GM12878 (cell line): ENCODE measurements at regions not wholly inside any gene's neighbourhood (a gene's known extent, or its start where the extent isn't known, plus 50 kb on each side); places are given as distances from the start of the nearest gene placed in this dataset.

ENCODE experiments used
- ATAC-seq: fragments of 200-7000 bp; cut with Tn5 transposase; 3 replicates; pipeline ENCODE4 v1.9.1; 2020; ENCODE audit warnings: mild to moderate bottlenecking, moderate library complexity
- BruUV-seq: library from RNA; stranded (reverse); fragments of 400-500 nt; replicated peaks from 2 replicates; lab custom pipeline; 2021; lab: Mats Ljungman, UMichigan
- CTCF ChIA-PET: fragments of 300-600 bp; sonication (Branson Sonifier 250); formaldehyde crosslinking; extraction: SDS; loops from one replicate; lab custom pipeline; 2021; ENCODE audit warnings: inconsistent platforms; lab: Yijun Ruan, JAX
- POLR2A ChIA-PET: fragments of 350-600 bp; formaldehyde crosslinking; extraction: SDS; loops from one replicate; lab custom pipeline; 2021; ENCODE audit warnings: inconsistent platforms; lab: Charles Lee
- RAD21 ChIA-PET: fragments of 300-600 bp; sonication (Branson Sonifier 250); formaldehyde crosslinking; loops from one replicate; lab custom pipeline; 2023; ENCODE audit warnings: antibody characterized with exemption; ENCODE audit not compliant: unreplicated experiment; lab: Charles Lee
- SMC1A ChIA-PET: fragments of 300-600 bp; sonication (Branson Sonifier 250); formaldehyde crosslinking; loops from one replicate; lab custom pipeline; 2023; ENCODE audit not compliant: unreplicated experiment, uncharacterized antibody; lab: Charles Lee
- DNase-seq: peaks from one replicate; pipeline ENCODE4 v3.0.0-alpha.2; 2011; ENCODE audit warnings: low read depth, low spot score
- FAIRE-seq: peaks from 3 replicates; lab custom pipeline; 2011; peaks lifted over from hg19 to GRCh38; lab: Jason Lieb, UNC
- H2AFZ ChIP-seq: 2 replicates; pipeline ENCODE4 v1.6.0; 2011; ENCODE audit warnings: low read depth, low read length, control low read depth; ENCODE audit not compliant: control insufficient read depth
- H3K27ac ChIP-seq: 2 replicates; pipeline ENCODE4 v1.5.1; 2011; ENCODE audit warnings: control low read depth; ENCODE audit not compliant: control insufficient read depth, insufficient read depth
- H3K27me3 ChIP-seq, 2 experiments: replicated peaks in 1 of 2; 2 replicates each; pipeline versions ENCODE4 v1.6.0 to v1.6.1; 2011; ENCODE audit warnings: low read length in 1 of 2; ENCODE audit not compliant: control insufficient read depth in 2 of 2, insufficient read depth in 2 of 2
- H3K36me3 ChIP-seq, 2 experiments: 2 replicates each; pipeline ENCODE4 v1.5.1; 2011; ENCODE audit warnings: low read length in 1 of 2; ENCODE audit not compliant: control insufficient read depth in 2 of 2, insufficient read depth in 2 of 2
- H3K4me1 ChIP-seq: 2 replicates; pipeline ENCODE4 v1.6.1; 2011; ENCODE audit warnings: mild to moderate bottlenecking, low read length, moderate library complexity, mixed read lengths; ENCODE audit not compliant: control insufficient read depth, insufficient read depth
- H3K4me2 ChIP-seq: 2 replicates; pipeline ENCODE4 v1.6.0; 2011; ENCODE audit warnings: control low read depth; ENCODE audit not compliant: control insufficient read depth, insufficient read depth
- H3K4me3 ChIP-seq: fragments of 200-600 bp; sonication (generic); 2 replicates; pipeline ENCODE4 v1.5.1; 2016
- H3K79me2 ChIP-seq: 2 replicates; pipeline ENCODE4 v1.6.0; 2011; ENCODE audit warnings: low read length; ENCODE audit not compliant: control insufficient read depth, insufficient read depth
- H3K9ac ChIP-seq: 2 replicates; pipeline ENCODE4 v1.8.0; 2011; ENCODE audit warnings: low read length, control low read depth, mixed read lengths; ENCODE audit not compliant: control insufficient read depth, insufficient read depth
- H3K9me3 ChIP-seq: replicated peaks from 3 replicates; pipeline ENCODE4 v1.5.1; 2011; ENCODE audit warnings: mild to moderate bottlenecking, low read length; ENCODE audit not compliant: control insufficient read depth, insufficient read depth
- H4K20me1 ChIP-seq: 2 replicates; pipeline ENCODE4 v1.6.0; 2011; ENCODE audit not compliant: control insufficient read depth, insufficient read depth
- MTA3 ChIP-seq: IDR thresholded peaks from 2 replicates; pipeline ENCODE4 v1.6.1; 2012; ENCODE audit warnings: low read length, inconsistent platforms, borderline replicate concordance
- NR2C2 ChIP-seq: IDR thresholded peaks from 2 replicates; pipeline ENCODE4 v1.6.1; 2011; ENCODE audit warnings: borderline replicate concordance, low read depth; ENCODE audit not compliant: control insufficient read depth, insufficient read length
- PAX5 ChIP-seq: IDR thresholded peaks from 2 replicates; pipeline ENCODE4 v1.6.1; 2011; ENCODE audit warnings: low read depth, low read length, borderline replicate concordance
- RAD21 ChIP-seq: IDR thresholded peaks from 2 replicates; pipeline ENCODE4 v1.6.1; 2011; ENCODE audit warnings: mild to moderate bottlenecking, low read depth, low read length, moderate library complexity; ENCODE audit not compliant: insufficient read depth
- RCOR1 ChIP-seq: conservative IDR thresholded peaks from 2 replicates; pipeline ENCODE4 v1.6.1; 2012; ENCODE audit warnings: low read depth, low read length, improper control_type of control experiment
- TBL1XR1 ChIP-seq: IDR thresholded peaks from 2 replicates; pipeline ENCODE4 v1.6.1; 2012; ENCODE audit warnings: low read depth, low read length, improper control_type of control experiment
- WGBS: methylation state at CpG from one replicate; pipeline ENCODE4 v1.1.6; 2016; ENCODE audit warnings: low lambda C conversion rate; ENCODE audit not compliant: insufficient replicate concordance, insufficient coverage; ENCODE audit errors: missing lambda C conversion rate; 5-methylcytosine and 5-hydroxymethylcytosine counted together
- in situ Hi-C: fragments of 300-500 bp; cut with MboI; formaldehyde crosslinking; loops from 9 replicates; pipeline ENCODE4 v1.14.3; 2018; ENCODE audit warnings: mixed read lengths
- intact Hi-C: fragments of 100-400 bp; cut with micrococcal nuclease; formaldehyde crosslinking; loops from one replicate; pipeline ENCODE4 v1.14.2; 2022; ENCODE audit not compliant: unreplicated experiment
- TF ChIP-seq, protein P1 (sequence below): fragments of 150-350 bp; IDR thresholded peaks from 2 replicates; pipeline ENCODE4 v1.6.1; 2014; ENCODE audit warnings: mild to moderate bottlenecking, low read depth, low read length
- TF ChIP-seq, protein P2 (sequence below): fragments of 450-650 bp; formaldehyde crosslinking; IDR thresholded peaks from 2 replicates; pipeline ENCODE4 v1.4.0; 2020; ENCODE audit warnings: mild to moderate bottlenecking, moderate library complexity

DNA sequence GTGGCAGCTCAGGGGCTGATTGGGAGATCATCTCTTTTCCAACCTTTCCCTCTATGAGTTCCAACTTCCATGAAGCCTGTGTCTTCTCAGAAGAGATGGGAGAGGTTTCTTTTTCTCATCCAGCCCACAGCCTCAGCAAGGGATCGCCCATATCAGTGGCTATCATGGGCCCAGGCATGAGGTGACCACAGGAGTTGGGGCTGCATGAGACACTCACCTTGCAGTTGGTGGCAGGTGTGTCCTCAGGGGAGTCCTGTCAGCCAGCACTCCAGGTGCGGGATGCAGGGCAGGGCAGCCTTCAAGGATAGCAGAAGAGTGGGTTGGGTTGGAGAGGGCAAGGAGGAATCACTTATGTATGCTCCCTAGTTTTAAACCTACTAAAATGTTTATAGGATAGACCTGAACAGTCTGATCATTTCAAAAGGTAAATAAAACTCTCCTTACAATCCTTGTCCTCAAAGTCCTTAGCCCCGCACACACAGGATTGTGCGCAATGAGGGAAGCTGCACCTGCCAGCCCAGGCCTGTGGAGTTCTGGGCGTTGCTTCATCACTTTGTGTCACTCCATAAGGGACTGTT is 811.1 kb downstream of the KCNJ18 start:
- no peak for FAIRE-seq
- TF ChIP-seq NR2C2 (no peak), MTA3 (no peak), RCOR1 (no peak), RAD21 (no peak), TBL1XR1 (no peak), PAX5 (no peak)
- TF ChIP-seq, protein P1, sequence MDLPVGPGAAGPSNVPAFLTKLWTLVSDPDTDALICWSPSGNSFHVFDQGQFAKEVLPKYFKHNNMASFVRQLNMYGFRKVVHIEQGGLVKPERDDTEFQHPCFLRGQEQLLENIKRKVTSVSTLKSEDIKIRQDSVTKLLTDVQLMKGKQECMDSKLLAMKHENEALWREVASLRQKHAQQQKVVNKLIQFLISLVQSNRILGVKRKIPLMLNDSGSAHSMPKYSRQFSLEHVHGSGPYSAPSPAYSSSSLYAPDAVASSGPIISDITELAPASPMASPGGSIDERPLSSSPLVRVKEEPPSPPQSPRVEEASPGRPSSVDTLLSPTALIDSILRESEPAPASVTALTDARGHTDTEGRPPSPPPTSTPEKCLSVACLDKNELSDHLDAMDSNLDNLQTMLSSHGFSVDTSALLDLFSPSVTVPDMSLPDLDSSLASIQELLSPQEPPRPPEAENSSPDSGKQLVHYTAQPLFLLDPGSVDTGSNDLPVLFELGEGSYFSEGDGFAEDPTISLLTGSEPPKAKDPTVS, result no peak
- TF ChIP-seq, protein P2, sequence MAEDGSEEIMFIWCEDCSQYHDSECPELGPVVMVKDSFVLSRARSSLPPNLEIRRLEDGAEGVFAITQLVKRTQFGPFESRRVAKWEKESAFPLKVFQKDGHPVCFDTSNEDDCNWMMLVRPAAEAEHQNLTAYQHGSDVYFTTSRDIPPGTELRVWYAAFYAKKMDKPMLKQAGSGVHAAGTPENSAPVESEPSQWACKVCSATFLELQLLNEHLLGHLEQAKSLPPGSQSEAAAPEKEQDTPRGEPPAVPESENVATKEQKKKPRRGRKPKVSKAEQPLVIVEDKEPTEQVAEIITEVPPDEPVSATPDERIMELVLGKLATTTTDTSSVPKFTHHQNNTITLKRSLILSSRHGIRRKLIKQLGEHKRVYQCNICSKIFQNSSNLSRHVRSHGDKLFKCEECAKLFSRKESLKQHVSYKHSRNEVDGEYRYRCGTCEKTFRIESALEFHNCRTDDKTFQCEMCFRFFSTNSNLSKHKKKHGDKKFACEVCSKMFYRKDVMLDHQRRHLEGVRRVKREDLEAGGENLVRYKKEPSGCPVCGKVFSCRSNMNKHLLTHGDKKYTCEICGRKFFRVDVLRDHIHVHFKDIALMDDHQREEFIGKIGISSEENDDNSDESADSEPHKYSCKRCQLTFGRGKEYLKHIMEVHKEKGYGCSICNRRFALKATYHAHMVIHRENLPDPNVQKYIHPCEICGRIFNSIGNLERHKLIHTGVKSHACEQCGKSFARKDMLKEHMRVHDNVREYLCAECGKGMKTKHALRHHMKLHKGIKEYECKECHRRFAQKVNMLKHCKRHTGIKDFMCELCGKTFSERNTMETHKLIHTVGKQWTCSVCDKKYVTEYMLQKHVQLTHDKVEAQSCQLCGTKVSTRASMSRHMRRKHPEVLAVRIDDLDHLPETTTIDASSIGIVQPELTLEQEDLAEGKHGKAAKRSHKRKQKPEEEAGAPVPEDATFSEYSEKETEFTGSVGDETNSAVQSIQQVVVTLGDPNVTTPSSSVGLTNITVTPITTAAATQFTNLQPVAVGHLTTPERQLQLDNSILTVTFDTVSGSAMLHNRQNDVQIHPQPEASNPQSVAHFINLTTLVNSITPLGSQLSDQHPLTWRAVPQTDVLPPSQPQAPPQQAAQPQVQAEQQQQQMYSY, result no peak

More for the DNA sequence above, 811.1 kb downstream of the KCNJ18 start:
- no TSS peak for BruUV-seq
- no peak for ATAC-seq
- no peak for DNase-seq
- Histone ChIP-seq H3K9me3 (peaks cover 2% of the 10 kb centered on the region; the same call in 1 of the 3 replicates), H3K9ac (no peak overlapping the region), H3K4me2 (no peak overlapping the region), H3K4me1 (no peaks in the 10 kb centered on the region), H3K79me2 (no peaks in the 10 kb centered on the region), H4K20me1 (no peaks in the 10 kb centered on the region), H3K4me3 (no peak overlapping the region), H3K27me3 (no peaks in the 10 kb centered on the region), H2AFZ (no peak overlapping the region), H3K27ac (no peak overlapping the region), H3K36me3 (no peaks in the 10 kb centered on the region)
- in situ Hi-C loops (no loop called here), intact Hi-C loops (no loop called here)
- ChIA-PET RAD21 (no interaction called here), CTCF (no interaction called here), POLR2A (no interaction called here), SMC1A (no interaction called here)
- WGBS, result 44% methylated on average over 5 of the region's 5 CpGs
